HG03139 (cell line): ENCODE measurements at regions not wholly inside any gene's neighbourhood (a gene's known extent, or its start where the extent isn't known, plus 50 kb on each side); places are given as distances from the start of the nearest gene placed in this dataset.

ENCODE experiments used
- ATAC-seq: cut with Tn5 transposase; IDR thresholded peaks from one replicate; pipeline ENCODE4 v1.9.1; 2021; ENCODE audit not compliant: unreplicated experiment

GRCh38 chr7:25762511-25763462 lies 389.2 kb upstream of the NFE2L3 start:
- no peak for ATAC-seq

- ATAC-seq = no peak
Measured at GRCh38 chr7:25763463-25763860, 388.5 kb upstream of the NFE2L3 start.

GRCh38 chr7:25765110-25765655 lies 386.8 kb upstream of the NFE2L3 start:
- ATAC-seq = no peak

GRCh38 chr7:25770235-25770634 lies 381.8 kb upstream of the NFE2L3 start:
- ATAC-seq = no peak

GRCh38 chr7:25770670-25771069 lies 381.3 kb upstream of the NFE2L3 start:
- no peak for ATAC-seq

- no peak for ATAC-seq
Measured at GRCh38 chr7:25771491-25771890, 380.5 kb upstream of the NFE2L3 start.

GRCh38 chr7:25772802-25773201 lies 379.2 kb upstream of the NFE2L3 start:
- ATAC-seq = no peak

- no peak for ATAC-seq
Measured at GRCh38 chr7:25774675-25775074, 377.3 kb upstream of the NFE2L3 start.

- ATAC-seq = no peak
Measured at GRCh38 chr7:25775570-25775969, 376.4 kb upstream of the NFE2L3 start.

- no peak for ATAC-seq
Measured at GRCh38 chr7:25775999-25776743, 375.8 kb upstream of the NFE2L3 start.

- ATAC-seq = no peak
Measured at GRCh38 chr7:25776744-25777123, 375.3 kb upstream of the NFE2L3 start.

GRCh38 chr7:25777969-25778708 lies 373.9 kb upstream of the NFE2L3 start:
- ATAC-seq = no peak

GRCh38 chr7:25779002-25779546 lies 372.9 kb upstream of the NFE2L3 start:
- no peak for ATAC-seq

GRCh38 chr7:25780904-25781303 lies 371.1 kb upstream of the NFE2L3 start:
- ATAC-seq = no peak

GRCh38 chr7:25781704-25782103 lies 370.3 kb upstream of the NFE2L3 start:
- no peak for ATAC-seq

- ATAC-seq = no peak
Measured at GRCh38 chr7:25786936-25787335, 365.1 kb upstream of the NFE2L3 start.

GRCh38 chr7:25787336-25787735 lies 364.7 kb upstream of the NFE2L3 start:
- no peak for ATAC-seq

- ATAC-seq = no peak
Measured at GRCh38 chr7:25788371-25788770, 363.6 kb upstream of the NFE2L3 start.

- no peak for ATAC-seq
Measured at GRCh38 chr7:25788961-25789620, 362.9 kb upstream of the NFE2L3 start.
